ENCODE measurements at regions not wholly inside any gene's neighbourhood (a gene's known extent, or its start where the extent isn't known, plus 50 kb on each side); places are given as distances from the start of the nearest gene placed in this dataset.
A peak's percentile ranks its signal among the peaks of the same experiment; 100 is the strongest.

- TF ChIP-seq, protein P1, sequence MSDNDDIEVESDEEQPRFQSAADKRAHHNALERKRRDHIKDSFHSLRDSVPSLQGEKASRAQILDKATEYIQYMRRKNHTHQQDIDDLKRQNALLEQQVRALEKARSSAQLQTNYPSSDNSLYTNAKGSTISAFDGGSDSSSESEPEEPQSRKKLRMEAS (IDR thresholded peaks at IDR 0.05) = no peak
- TF ChIP-seq NANOG (IDR thresholded peaks at IDR 0.05; ENCODE audit: insufficient read depth, low read depth, low read length, poor library complexity, severe bottlenecking) = peak; percentile 87
- TF ChIP-seq KDM1A (IDR thresholded peaks at IDR 0.05; ENCODE audit: borderline replicate concordance, low read length) = no peak
- TF ChIP-seq CBX5 (IDR thresholded peaks at IDR 0.05; ENCODE audit: low read depth, low read length) = no peak
- TF ChIP-seq TAF1 (IDR thresholded peaks at IDR 0.05; ENCODE audit: low read depth, low read length) = no peak
- TF ChIP-seq JUND (IDR thresholded peaks at IDR 0.05; ENCODE audit: low read length) = no peak
- TF ChIP-seq KDM4A (IDR thresholded peaks at IDR 0.05; ENCODE audit: low read depth, low read length, severe bottlenecking) = no peak
- TF ChIP-seq BACH1 (IDR thresholded peaks at IDR 0.05; ENCODE audit: low read length) = no peak
- no peak for TF ChIP-seq CHD2 (IDR thresholded peaks at IDR 0.05; ENCODE audit: low read length)
- TF ChIP-seq BCL11A (IDR thresholded peaks at IDR 0.05; ENCODE audit: low read depth in 2 of 2, low read length in 2 of 2) = no peak
Observed at GRCh38 chr1:239811211-239811885, 280.3 kb upstream of the FMN2 start (continued).

Measured in H1 (cell line).